Adrenal gland (tissue), 5 donors: ENCODE measurements at regions not wholly inside any gene's neighbourhood (a gene's known extent, or its start where the extent isn't known, plus 50 kb on each side); places are given as distances from the start of the nearest gene placed in this dataset.

Source experiments
- CTCF ChIP-seq, 6 experiments: fragments of 450-650 bp in 4 of 6; fragments of 200-600 bp in 2 of 6; sonication (generic) in 1 of 6; IDR thresholded peaks; 1 replicate in 5 of 6; 2 replicates in 1 of 6; pipeline versions ENCODE4 v1.5.1 to v1.8.0; 2016 to 2021; ENCODE audit warnings: antibody characterized with exemption in 6 of 6, mild to moderate bottlenecking in 2 of 6, moderate library complexity in 1 of 6
- POLR2A ChIP-seq, 2 donors: fragments of 450-650 bp; IDR thresholded peaks; one replicate each; pipeline ENCODE4 v1.6.1; 2017; ENCODE audit warnings: antibody characterized with exemption in 2 of 2, mild to moderate bottlenecking in 2 of 2, moderate library complexity in 1 of 2
- donor health status: DM: no; HTN: no; CAD: no.

GRCh38 chr4:141569141-141569540 lies 67.2 kb upstream of the IL15 start:
- no peak for TF ChIP-seq CTCF (IDR thresholded peaks at IDR 0.05)
- TF ChIP-seq POLR2A (IDR thresholded peaks at IDR 0.05) = no peak
